HEK293 (cell line): ENCODE measurements at regions not wholly inside any gene's neighbourhood (a gene's known extent, or its start where the extent isn't known, plus 50 kb on each side); places are given as distances from the start of the nearest gene placed in this dataset.
"Not testable (repeated sequence)": the region's sequence is repeated elsewhere in the genome, so short reads cannot be mapped to it uniquely, and the experiment has no call there.

Source experiments
- CTCF ChIA-PET: fragments of 350-600 bp; formaldehyde crosslinking; extraction: SDS; loops from one replicate; lab custom pipeline; 2021; ENCODE audit warnings: antibody characterized with exemption; lab: Yijun Ruan, JAX
- POLR2A ChIA-PET: fragments of 300-600 bp; formaldehyde crosslinking; extraction: SDS; loops from one replicate; lab custom pipeline; 2020; ENCODE audit warnings: antibody characterized with exemption, inconsistent platforms; lab: Yijun Ruan, JAX
- H3K27ac ChIP-seq: fragments of 200-500 bp; sonication (Bioruptor generic); 2 replicates; pipeline ENCODE4 v1.5.1; 2014; ENCODE audit warnings: low read depth, low read length, control low read depth, inconsistent platforms; ENCODE audit errors: extremely low read depth
- H3K36me3 ChIP-seq, 2 experiments: fragments of 200-500 bp in 1 of 2; sonication (Bioruptor generic) in 1 of 2; 1 replicate in 1 of 2; 2 replicates in 1 of 2; pipeline ENCODE4 v1.5.1; 2014 to 2017; ENCODE audit warnings: inconsistent platforms in 2 of 2, low read length in 2 of 2; ENCODE audit not compliant: control insufficient read depth in 2 of 2, insufficient read depth in 1 of 2
- H3K4me1 ChIP-seq: fragments of 200-500 bp; sonication (Bioruptor generic); 2 replicates; pipeline ENCODE4 v1.5.1; 2014; ENCODE audit warnings: mild to moderate bottlenecking, low read length, inconsistent platforms; ENCODE audit not compliant: control insufficient read depth, insufficient read depth
- H3K4me3 ChIP-seq: 2 replicates; pipeline ENCODE4 v1.5.1; 2011; ENCODE audit warnings: low read depth, mild to moderate bottlenecking, control low read depth, low read length, moderate library complexity
- H3K9me3 ChIP-seq: fragments of 200-500 bp; sonication (Bioruptor generic); 2 replicates; pipeline ENCODE4 v1.5.1; 2014; ENCODE audit warnings: low read depth, low read length, inconsistent platforms; ENCODE audit not compliant: control insufficient read depth, insufficient read depth
- GLI2 ChIP-seq: fragments of 450-650 bp; formaldehyde crosslinking; IDR thresholded peaks from 2 replicates; pipeline ENCODE4; 2017; ENCODE audit warnings: missing biosample characterization, missing genetic modification characterization, low read depth, borderline replicate concordance
- KLF9 ChIP-seq: fragments of 450-650 bp; formaldehyde crosslinking; IDR thresholded peaks from 2 replicates; pipeline ENCODE4 v1.5.1; 2016; ENCODE audit warnings: missing biosample characterization, missing genetic modification characterization, low read depth
- SALL2 ChIP-seq: fragments of 450-650 bp; formaldehyde crosslinking; IDR thresholded peaks from 2 replicates; pipeline ENCODE4 v1.5.0; 2017; ENCODE audit warnings: missing biosample characterization, mild to moderate bottlenecking, missing genetic modification characterization, borderline replicate concordance
- SCRT1 ChIP-seq: fragments of 450-650 bp; formaldehyde crosslinking; IDR thresholded peaks from 2 replicates; pipeline ENCODE4 v1.5.1; 2016; ENCODE audit warnings: missing biosample characterization, missing genetic modification characterization, borderline replicate concordance
- SP3 ChIP-seq: fragments of 450-650 bp; formaldehyde crosslinking; IDR thresholded peaks from 2 replicates; pipeline ENCODE4 v1.5.1; 2016; ENCODE audit warnings: missing biosample characterization, missing genetic modification characterization
- SP7 ChIP-seq: fragments of 450-650 bp; formaldehyde crosslinking; IDR thresholded peaks from 2 replicates; pipeline ENCODE4 v1.5.1; 2016; ENCODE audit warnings: missing biosample characterization, missing genetic modification characterization
- WT1 ChIP-seq: fragments of 450-650 bp; formaldehyde crosslinking; IDR thresholded peaks from 2 replicates; pipeline ENCODE4 v1.5.1; 2016; ENCODE audit warnings: missing biosample characterization, missing genetic modification characterization
- ZBTB10 ChIP-seq: fragments of 450-650 bp; formaldehyde crosslinking; IDR thresholded peaks from 2 replicates; pipeline ENCODE4 v1.5.1; 2016; ENCODE audit warnings: missing biosample characterization, missing genetic modification characterization
- ZFP69B ChIP-seq: fragments of 450-650 bp; formaldehyde crosslinking; IDR thresholded peaks from 2 replicates; pipeline ENCODE4 v1.5.1; 2016; ENCODE audit warnings: missing biosample characterization, missing genetic modification characterization
- ZNF132 ChIP-seq: fragments of 450-650 bp; formaldehyde crosslinking; IDR thresholded peaks from 2 replicates; pipeline ENCODE4 v1.5.1; 2017; ENCODE audit warnings: missing biosample characterization, missing genetic modification characterization, borderline replicate concordance
- ZNF16 ChIP-seq: fragments of 450-650 bp; formaldehyde crosslinking; IDR thresholded peaks from 2 replicates; pipeline ENCODE4 v1.5.1; 2016; ENCODE audit warnings: low read depth, missing biosample characterization, missing genetic modification characterization
- ZNF354C ChIP-seq: fragments of 450-650 bp; formaldehyde crosslinking; IDR thresholded peaks from 2 replicates; pipeline ENCODE4 v1.5.1; 2016; ENCODE audit warnings: missing biosample characterization, missing genetic modification characterization, low read depth, borderline replicate concordance
- ZNF510 ChIP-seq: fragments of 450-650 bp; formaldehyde crosslinking; IDR thresholded peaks from 2 replicates; pipeline ENCODE4 v1.5.1; 2018; ENCODE audit warnings: mild to moderate bottlenecking, missing genetic modification characterization, missing biosample characterization; ENCODE audit not compliant: insufficient replicate concordance
- ZNF548 ChIP-seq: fragments of 450-650 bp; formaldehyde crosslinking; IDR thresholded peaks from 2 replicates; pipeline ENCODE4 v1.5.1; 2016; ENCODE audit warnings: missing biosample characterization, missing genetic modification characterization
- ZNF558 ChIP-seq: fragments of 450-650 bp; formaldehyde crosslinking; IDR thresholded peaks from 2 replicates; pipeline ENCODE4 v1.5.1; 2016; ENCODE audit warnings: missing biosample characterization, missing genetic modification characterization
- ZNF561 ChIP-seq: fragments of 450-650 bp; IDR thresholded peaks from 2 replicates; pipeline ENCODE4 v1.5.1; 2018; ENCODE audit warnings: missing biosample characterization, missing genetic modification characterization, borderline replicate concordance
- ZNF600 ChIP-seq: fragments of 450-650 bp; formaldehyde crosslinking; IDR thresholded peaks from 2 replicates; pipeline ENCODE4 v1.5.1; 2016; ENCODE audit warnings: missing biosample characterization, missing genetic modification characterization
- ZNF624 ChIP-seq: fragments of 450-650 bp; formaldehyde crosslinking; IDR thresholded peaks from 2 replicates; pipeline ENCODE4 v1.5.1; 2017; ENCODE audit warnings: missing biosample characterization, missing genetic modification characterization
- ZNF626 ChIP-seq: fragments of 450-650 bp; sonication (Bioruptor Pico); formaldehyde crosslinking; IDR thresholded peaks from 2 replicates; pipeline ENCODE4 v1.5.1; 2018; ENCODE audit warnings: missing biosample characterization, missing genetic modification characterization, inconsistent platforms
- ZNF701 ChIP-seq: fragments of 450-650 bp; formaldehyde crosslinking; IDR thresholded peaks from 2 replicates; pipeline ENCODE4 v1.5.1; 2016; ENCODE audit warnings: missing biosample characterization, missing genetic modification characterization
- ZNF704 ChIP-seq: fragments of 450-650 bp; formaldehyde crosslinking; IDR thresholded peaks from 2 replicates; pipeline ENCODE4 v1.5.1; 2016; ENCODE audit warnings: missing biosample characterization, missing genetic modification characterization
- ZNF707 ChIP-seq: fragments of 450-650 bp; formaldehyde crosslinking; IDR thresholded peaks from 2 replicates; pipeline ENCODE4 v1.5.1; 2016; ENCODE audit warnings: missing biosample characterization, missing genetic modification characterization
- ZNF791 ChIP-seq: fragments of 450-650 bp; formaldehyde crosslinking; IDR thresholded peaks from 2 replicates; pipeline ENCODE4 v1.5.1; 2016; ENCODE audit warnings: missing biosample characterization, missing genetic modification characterization
- TF ChIP-seq, protein P1 (sequence below): fragments of 450-650 bp; formaldehyde crosslinking; IDR thresholded peaks from 2 replicates; pipeline ENCODE4 v1.5.1; 2017; ENCODE audit warnings: missing biosample characterization, missing genetic modification characterization
- TF ChIP-seq, protein P2 (sequence below): fragments of 450-650 bp; formaldehyde crosslinking; IDR thresholded peaks from 2 replicates; pipeline ENCODE4 v1.5.1; 2017; ENCODE audit warnings: missing biosample characterization, missing genetic modification characterization

GRCh38 chr10:9957351-9957750 lies 1060.3 kb upstream of the CELF2 start:
- TF ChIP-seq ZBTB10 (tag by site-specific recombination) (no peak), ZNF548 (tag by site-specific recombination) (no peak), SCRT1 (tag by site-specific recombination) (no peak)
- TF ChIP-seq, protein P1, sequence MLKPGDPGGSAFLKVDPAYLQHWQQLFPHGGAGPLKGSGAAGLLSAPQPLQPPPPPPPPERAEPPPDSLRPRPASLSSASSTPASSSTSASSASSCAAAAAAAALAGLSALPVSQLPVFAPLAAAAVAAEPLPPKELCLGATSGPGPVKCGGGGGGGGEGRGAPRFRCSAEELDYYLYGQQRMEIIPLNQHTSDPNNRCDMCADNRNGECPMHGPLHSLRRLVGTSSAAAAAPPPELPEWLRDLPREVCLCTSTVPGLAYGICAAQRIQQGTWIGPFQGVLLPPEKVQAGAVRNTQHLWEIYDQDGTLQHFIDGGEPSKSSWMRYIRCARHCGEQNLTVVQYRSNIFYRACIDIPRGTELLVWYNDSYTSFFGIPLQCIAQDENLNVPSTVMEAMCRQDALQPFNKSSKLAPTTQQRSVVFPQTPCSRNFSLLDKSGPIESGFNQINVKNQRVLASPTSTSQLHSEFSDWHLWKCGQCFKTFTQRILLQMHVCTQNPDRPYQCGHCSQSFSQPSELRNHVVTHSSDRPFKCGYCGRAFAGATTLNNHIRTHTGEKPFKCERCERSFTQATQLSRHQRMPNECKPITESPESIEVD (tag by site-specific recombination), result no peak
- ChIA-PET CTCF (no interaction called here), POLR2A (no interaction called here)
- Histone ChIP-seq H3K4me1 (no peaks in the 10 kb centered on the region), H3K27ac (no peak overlapping the region), H3K4me3 (no peak overlapping the region), H3K36me3 (no peaks in the 10 kb centered on the region), H3K9me3 (no peaks in the 10 kb centered on the region)

GRCh38 chr10:9957876-9958275 lies 1059.8 kb upstream of the CELF2 start:
- H3K27ac ChIP-seq, H3K9me3 ChIP-seq, H3K4me3 ChIP-seq, H3K36me3 ChIP-seq, H3K4me1 ChIP-seq, POLR2A ChIA-PET, CTCF ChIA-PET: not testable (repeated sequence)

- ChIA-PET POLR2A (no interaction called here), CTCF (no interaction called here)
Measured at GRCh38 chr10:9965341-9965740, 1052.3 kb upstream of the CELF2 start.

DNA sequence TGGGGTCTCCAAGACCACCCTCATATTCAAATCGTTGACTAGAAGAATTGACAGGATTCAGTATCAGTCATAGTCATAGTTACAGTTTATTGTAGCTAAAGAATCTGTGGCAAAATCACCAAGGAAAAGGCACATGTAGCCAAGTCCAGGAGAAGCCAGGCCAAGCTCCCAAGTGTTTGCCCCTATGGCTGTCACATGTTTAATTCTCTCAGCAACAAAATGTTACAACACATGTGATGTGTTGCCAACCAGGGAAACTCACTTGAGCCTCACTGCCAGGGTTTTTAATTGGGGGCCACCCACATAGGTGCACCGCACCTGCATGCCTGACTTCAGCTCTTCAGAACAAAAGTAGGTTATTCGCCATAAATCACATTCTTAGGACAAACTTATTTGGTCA lies 1030.9 kb upstream of the CELF2 start:
- no peaks in the 10 kb centered on the region for H3K9me3 ChIP-seq
- H3K4me1 ChIP-seq, result no peaks in the 10 kb centered on the region
- no peaks in the 10 kb centered on the region for H3K36me3 ChIP-seq
- no peak overlapping the region for H3K27ac ChIP-seq
- ChIA-PET POLR2A (no interaction called here), CTCF (no interaction called here)
- no peak overlapping the region for H3K4me3 ChIP-seq
- TF ChIP-seq WT1 (tag by site-specific recombination), result no peak
- no peak for TF ChIP-seq ZNF510 (tag by site-specific recombination)
- TF ChIP-seq ZFP69B (tag by site-specific recombination), result no peak
- TF ChIP-seq ZNF132 (tag by site-specific recombination), result no peak
- TF ChIP-seq ZNF701 (tag by site-specific recombination), result no peak
- no peak for TF ChIP-seq ZNF791 (tag by site-specific recombination)
- no peak for TF ChIP-seq SP3 (tag by site-specific recombination)
- no peak for TF ChIP-seq ZNF624 (tag by site-specific recombination)
- TF ChIP-seq SALL2, result no peak
- no peak for TF ChIP-seq ZNF704 (tag by site-specific recombination)
- TF ChIP-seq ZNF558, result no peak
- TF ChIP-seq, protein P2, sequence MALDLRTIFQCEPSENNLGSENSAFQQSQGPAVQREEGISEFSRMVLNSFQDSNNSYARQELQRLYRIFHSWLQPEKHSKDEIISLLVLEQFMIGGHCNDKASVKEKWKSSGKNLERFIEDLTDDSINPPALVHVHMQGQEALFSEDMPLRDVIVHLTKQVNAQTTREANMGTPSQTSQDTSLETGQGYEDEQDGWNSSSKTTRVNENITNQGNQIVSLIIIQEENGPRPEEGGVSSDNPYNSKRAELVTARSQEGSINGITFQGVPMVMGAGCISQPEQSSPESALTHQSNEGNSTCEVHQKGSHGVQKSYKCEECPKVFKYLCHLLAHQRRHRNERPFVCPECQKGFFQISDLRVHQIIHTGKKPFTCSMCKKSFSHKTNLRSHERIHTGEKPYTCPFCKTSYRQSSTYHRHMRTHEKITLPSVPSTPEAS (tag by site-specific recombination), result no peak
- TF ChIP-seq KLF9, result no peak
- no peak for TF ChIP-seq ZNF600 (tag by site-specific recombination)
- no peak for TF ChIP-seq ZNF626
- no peak for TF ChIP-seq ZNF354C
- no peak for TF ChIP-seq ZNF561
- no peak for TF ChIP-seq ZNF707
- TF ChIP-seq GLI2, result no peak

More at GRCh38 chr10:9965341-9965740, 1052.3 kb upstream of the CELF2 start:
- H3K36me3 ChIP-seq, result no peaks in the 10 kb centered on the region
- no peaks in the 10 kb centered on the region for H3K4me1 ChIP-seq
- H3K27ac ChIP-seq, result no peak overlapping the region
- H3K4me3 ChIP-seq, result no peak overlapping the region
- TF ChIP-seq SP7 (tag by site-specific recombination), result no peak
- no peak for TF ChIP-seq ZNF16 (tag by site-specific recombination)
- no peaks in the 10 kb centered on the region for H3K9me3 ChIP-seq
